ENCODE measurements at regions not wholly inside any gene's neighbourhood (a gene's known extent, or its start where the extent isn't known, plus 50 kb on each side); places are given as distances from the start of the nearest gene placed in this dataset.

DNA sequence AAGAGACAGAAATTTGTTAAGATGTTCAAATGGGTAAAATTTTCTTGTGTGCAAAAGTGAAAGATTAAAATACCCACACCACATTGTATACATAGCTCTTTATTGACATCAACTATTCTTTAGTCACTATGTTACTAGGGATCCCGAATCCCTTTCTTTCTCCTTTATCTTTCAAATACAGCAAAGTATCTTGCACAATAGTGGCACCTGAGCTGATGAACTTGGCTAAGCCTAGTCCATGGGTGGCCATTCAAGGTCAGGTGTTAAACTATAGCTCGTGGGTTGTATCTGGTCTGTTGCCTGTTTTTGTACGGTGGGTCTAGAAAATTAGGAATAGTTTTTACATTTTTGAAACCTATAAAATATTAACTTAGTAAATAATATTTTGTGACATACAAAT is 210.9 kb downstream of the SLITRK6 start:
- TF ChIP-seq, protein P1, sequence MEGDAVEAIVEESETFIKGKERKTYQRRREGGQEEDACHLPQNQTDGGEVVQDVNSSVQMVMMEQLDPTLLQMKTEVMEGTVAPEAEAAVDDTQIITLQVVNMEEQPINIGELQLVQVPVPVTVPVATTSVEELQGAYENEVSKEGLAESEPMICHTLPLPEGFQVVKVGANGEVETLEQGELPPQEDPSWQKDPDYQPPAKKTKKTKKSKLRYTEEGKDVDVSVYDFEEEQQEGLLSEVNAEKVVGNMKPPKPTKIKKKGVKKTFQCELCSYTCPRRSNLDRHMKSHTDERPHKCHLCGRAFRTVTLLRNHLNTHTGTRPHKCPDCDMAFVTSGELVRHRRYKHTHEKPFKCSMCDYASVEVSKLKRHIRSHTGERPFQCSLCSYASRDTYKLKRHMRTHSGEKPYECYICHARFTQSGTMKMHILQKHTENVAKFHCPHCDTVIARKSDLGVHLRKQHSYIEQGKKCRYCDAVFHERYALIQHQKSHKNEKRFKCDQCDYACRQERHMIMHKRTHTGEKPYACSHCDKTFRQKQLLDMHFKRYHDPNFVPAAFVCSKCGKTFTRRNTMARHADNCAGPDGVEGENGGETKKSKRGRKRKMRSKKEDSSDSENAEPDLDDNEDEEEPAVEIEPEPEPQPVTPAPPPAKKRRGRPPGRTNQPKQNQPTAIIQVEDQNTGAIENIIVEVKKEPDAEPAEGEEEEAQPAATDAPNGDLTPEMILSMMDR (IDR thresholded peaks at IDR 0.05), result no peak
- TF ChIP-seq POLR2A (IDR thresholded peaks at IDR 0.05) (no peak), EP300 (IDR thresholded peaks at IDR 0.05) (no peak), POLR2AphosphoS5 (IDR thresholded peaks at IDR 0.05) (no peak)

Data from stomach (tissue), 4 donors.